HG03439 (cell line): ENCODE measurements at regions not wholly inside any gene's neighbourhood (a gene's known extent, or its start where the extent isn't known, plus 50 kb on each side); places are given as distances from the start of the nearest gene placed in this dataset.
"Not testable (repeated sequence)": the region's sequence is repeated elsewhere in the genome, so short reads cannot be mapped to it uniquely, and the experiment has no call there.

Source experiments
- ATAC-seq: cut with Tn5 transposase; IDR thresholded peaks from one replicate; pipeline ENCODE4 v1.9.1; 2021; ENCODE audit warnings: mild to moderate bottlenecking, moderate library complexity; ENCODE audit not compliant: unreplicated experiment

DNA sequence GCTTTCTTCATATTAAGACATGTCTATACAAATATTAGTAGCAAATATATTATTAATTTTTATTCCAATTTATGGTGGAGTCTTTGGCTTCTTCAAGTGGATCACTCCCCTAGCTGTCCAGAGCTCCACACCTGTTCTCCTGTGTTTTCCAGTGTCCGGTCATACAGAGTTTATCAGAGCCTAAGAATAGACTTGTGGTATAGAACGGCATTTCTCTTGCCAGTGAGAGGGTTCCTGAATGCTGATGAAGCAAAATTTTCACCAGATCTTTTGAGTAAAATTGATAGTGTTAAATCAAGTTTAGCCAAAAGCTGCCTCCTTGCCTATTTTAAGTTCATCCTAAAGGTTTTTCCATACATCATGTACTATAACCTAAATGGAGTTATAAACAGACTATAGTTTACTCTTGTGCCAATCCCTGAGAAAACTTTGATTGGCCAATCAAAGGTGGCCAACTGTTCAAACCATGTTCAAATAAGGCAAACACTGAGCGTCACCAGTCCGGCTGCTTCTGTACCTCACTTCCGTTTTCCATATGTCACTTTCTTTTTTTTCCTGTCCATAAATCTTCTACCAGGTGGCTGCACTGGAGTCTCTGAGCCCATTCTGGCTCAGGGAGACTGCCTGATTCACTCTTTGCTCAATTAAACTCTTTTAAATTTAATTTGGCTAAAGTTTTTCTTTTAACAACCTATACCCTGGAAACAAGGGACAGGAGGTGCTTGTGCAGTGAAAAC is 422.7 kb upstream of the FRG2C start:
- not testable (repeated sequence) for ATAC-seq

GRCh38 chr3:75242012-75242735 is 422.0 kb upstream of the FRG2C start:
- ATAC-seq: no peak

- ATAC-seq: no peak
Measured at GRCh38 chr3:75248974-75249373, 415.2 kb upstream of the FRG2C start.

- no peak for ATAC-seq
Measured at GRCh38 chr3:75254685-75255084, 409.4 kb upstream of the FRG2C start.

DNA sequence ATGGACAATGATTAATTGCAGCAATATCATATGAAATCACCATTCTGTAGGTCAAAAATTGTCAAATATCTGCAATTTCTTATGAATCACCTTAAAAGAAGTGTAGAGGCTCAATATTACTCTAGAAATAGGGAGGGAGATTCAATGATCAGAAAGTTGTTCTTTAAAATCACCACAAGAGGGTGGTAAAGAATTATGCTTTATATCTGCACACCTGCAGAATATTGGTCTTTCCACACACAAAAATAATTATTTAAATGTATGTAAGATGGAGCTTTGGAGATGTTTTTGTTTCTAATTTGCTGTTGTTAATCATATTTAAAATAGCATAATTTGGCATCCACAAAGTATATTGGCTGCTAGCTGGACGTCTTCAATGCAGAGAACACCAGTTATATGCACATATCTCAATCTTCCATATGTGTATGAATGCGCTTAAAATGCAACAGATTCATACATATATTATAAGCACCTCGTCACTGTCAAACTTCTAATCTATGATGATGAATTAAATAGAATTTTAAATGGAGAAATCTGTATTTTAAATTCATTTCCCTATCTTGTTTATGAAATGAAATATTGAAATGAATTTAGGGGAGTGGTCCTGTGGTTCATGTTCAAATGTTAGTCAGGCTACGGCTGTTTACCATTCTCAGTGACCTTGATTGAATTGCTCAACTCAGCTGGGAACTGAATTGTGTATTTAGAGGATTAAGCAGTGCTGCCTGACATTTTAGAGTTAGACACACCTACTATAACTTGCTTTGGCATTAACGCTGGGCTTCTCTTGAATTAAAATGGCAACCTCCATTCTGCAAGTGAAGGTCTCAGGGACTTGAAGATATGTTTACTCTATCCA is 405.1 kb upstream of the FRG2C start:
- not testable (repeated sequence) for ATAC-seq

GRCh38 chr3:75260975-75261374 is 403.2 kb upstream of the FRG2C start:
- not testable (repeated sequence) for ATAC-seq

GRCh38 chr3:75262661-75263060 is 401.5 kb upstream of the FRG2C start:
- no peak for ATAC-seq

- no peak for ATAC-seq
Measured at GRCh38 chr3:75265897-75266296, 398.2 kb upstream of the FRG2C start.

GRCh38 chr3:75268576-75268975 is 395.6 kb upstream of the FRG2C start:
- ATAC-seq: not testable (repeated sequence)

DNA sequence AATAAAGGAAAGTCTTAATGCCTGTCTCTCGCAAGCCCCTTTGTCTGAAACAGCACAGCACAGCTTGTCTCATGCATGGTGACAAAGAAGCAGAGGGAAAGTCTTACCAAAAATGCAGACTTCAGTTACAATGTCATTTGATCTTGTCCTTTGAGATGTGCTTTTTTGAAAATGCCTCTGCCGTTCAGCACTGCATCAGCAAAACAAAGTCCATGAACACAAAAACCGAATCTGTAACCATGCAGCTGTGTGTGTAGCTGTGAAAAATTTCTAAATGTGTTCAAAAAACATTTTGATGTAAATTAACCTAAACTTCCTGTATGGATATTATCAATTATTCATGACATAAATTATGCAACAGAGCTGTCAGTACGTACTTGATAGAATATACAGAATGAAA is 391.9 kb upstream of the FRG2C start:
- ATAC-seq: not testable (repeated sequence)

DNA sequence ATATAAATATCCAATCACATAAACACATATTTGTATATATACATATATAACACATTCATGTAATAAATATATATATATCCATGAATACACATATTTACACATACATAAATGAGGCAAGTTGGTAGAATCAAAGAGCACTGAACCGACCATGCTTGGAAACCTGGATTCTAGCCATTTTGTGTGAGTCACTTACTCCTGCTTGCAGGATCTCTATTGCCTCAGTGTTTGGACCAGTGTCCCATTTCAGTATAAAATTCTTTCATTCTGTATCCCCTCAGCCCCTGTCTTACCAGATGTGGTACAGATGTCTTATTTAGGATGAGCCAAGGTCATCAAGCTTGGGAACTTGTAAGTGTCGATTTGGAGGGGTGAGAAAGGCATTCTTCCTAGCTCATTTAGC is 391.4 kb upstream of the FRG2C start:
- ATAC-seq: no peak

DNA sequence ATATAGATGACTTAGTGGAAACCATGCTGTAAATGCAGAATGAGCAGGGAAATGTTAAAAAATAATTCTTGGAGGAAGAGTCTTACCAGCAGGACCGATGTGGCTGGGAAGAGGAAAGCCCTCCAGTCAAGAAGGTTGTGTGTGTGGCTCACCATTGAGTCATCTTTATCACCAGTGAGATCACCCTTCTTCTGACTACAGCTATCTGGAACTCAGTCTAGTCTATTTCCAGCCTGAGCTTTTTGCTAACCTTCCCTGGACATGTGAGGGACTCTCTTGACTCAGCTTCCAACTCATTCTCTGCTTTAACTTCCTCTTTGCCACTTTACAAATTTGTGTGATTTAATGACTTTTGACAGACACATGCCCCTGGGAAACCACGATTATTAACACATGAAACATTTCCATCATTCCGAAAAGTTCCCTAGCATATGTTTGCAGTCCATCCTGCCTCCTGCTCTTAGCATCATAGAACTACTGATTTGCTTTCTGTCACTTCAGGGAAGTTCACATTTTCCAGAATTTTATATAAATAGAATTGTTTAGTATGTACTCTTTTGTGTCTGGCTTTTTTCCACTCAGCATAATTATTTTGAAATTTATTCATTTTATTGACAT is 378.5 kb upstream of the FRG2C start:
- not testable (repeated sequence) for ATAC-seq

DNA sequence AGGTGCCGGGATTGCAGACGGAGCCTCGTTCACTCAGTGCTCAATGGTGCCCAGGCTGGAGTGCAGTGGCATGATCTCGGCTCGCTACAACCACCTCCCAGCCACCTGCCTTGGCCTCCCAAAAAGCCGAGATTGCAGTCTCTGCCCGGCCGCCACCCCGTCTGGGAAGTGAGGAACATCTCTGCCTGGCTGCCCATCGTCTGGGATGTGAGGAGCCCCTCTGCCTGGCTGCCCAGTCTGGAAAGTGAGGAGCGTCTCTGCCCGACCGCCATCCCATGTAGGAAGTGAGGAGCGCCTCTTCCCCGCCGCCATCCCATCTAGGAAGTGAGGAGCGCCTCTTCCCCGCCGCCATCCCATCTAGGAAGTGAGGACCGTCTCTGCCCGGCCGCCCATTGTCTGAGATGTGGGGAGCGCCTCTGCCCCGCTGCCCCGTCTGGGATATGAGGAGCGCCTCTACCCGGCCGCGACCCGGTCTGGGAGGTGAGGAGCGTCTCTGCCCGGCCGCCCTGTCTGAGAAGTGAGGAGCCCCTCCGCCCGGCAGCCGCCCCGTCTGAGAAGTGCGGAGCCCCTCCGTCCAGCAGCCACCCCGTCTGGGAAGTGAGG is 375.1 kb upstream of the FRG2C start:
- not testable (repeated sequence) for ATAC-seq

GRCh38 chr3:75294124-75294523 is 370.0 kb upstream of the FRG2C start:
- ATAC-seq: peak; percentile 75

- no peak for ATAC-seq
Measured at GRCh38 chr3:75295013-75295412, 369.1 kb upstream of the FRG2C start.

DNA sequence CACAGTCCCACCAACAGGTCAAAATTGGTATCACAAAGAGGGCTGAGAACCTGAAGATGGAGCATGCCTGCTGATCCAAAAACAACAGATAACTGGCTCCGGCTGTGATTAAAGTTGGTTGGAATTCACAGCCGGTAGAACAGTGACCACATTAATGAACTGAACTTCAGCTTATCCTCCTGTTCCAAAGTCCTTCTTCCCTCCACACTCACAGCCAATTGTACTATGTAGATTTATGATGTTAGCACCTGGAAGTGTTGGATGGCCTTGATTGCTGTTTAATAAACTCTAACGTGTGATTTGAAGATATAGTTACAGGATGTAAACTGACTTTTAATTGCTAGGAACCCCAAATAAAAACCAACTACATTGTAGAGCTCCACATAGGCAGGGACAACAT is 367.3 kb upstream of the FRG2C start:
- no peak for ATAC-seq

DNA sequence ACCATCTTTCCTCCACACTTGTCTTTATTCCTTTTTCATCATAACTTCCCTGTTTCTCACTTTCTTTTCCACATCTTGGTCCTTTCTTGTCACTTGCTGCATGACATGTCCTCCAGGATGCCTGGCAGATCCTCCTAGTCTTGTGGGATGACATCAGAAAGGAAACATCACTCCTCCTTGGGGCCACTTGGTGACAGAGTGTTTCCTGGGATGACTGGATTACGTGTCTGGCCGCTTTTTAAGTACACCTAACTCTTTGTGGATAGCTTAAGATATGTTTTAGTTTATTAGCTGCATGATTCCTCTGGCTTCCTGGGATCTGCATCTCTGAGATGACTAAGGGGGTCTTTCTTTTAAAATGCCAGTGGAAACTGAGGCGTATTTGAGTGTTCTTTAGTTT is 363.5 kb upstream of the FRG2C start:
- no peak for ATAC-seq

- ATAC-seq: not testable (repeated sequence)
Measured at GRCh38 chr3:75301050-75301449, 363.1 kb upstream of the FRG2C start.

DNA sequence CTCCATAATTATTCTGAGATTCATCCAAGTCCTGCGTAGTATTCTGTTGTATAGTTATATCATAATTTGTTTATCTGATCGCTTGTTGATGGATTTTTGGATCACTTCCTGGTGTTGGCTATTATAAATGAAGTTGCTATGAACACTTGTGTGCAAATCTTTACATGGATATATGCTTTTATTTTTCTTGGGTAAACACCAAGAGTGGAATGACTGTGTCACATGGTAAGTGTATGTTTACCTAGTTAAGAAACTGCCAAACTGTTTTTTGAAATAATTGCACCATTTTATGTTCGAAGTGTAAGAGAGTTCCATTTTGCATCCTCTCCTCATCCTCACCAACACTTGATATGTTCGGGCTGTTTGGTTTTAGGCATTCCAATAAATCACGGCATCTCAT is 360.4 kb upstream of the FRG2C start:
- ATAC-seq: no peak

DNA sequence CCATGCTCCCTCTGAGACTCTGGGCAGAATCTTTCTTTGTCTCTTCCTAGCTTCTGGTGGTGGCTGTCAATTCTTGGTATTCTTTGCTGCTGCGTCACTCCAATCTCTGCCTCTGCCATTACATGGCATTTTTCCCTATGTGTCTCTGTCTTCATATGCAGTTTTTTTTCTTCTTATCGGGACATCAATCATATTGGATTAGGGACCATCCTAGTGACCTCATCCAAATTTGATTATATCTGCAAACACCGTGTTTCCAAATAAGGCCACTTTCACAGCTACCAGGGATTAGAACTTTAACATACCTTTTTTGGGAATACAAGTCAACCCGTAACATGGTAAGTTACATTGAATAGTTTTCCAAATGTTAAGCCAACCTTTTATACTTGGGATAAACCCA is 358.2 kb upstream of the FRG2C start:
- ATAC-seq: no peak

- ATAC-seq: not testable (repeated sequence)
Measured at GRCh38 chr3:75311306-75311705, 352.8 kb upstream of the FRG2C start.
